Chondrocyte (in vitro differentiated cells): ENCODE measurements at regions not wholly inside any gene's neighbourhood (a gene's known extent, or its start where the extent isn't known, plus 50 kb on each side); places are given as distances from the start of the nearest gene placed in this dataset.

Experiments
- DNase-seq: peaks from one replicate; pipeline ENCODE4 v3.0.0; 2021; ENCODE audit warnings: mixed read lengths, low spot score
- H3K27ac Mint-ChIP-seq: one replicate; pipeline ENCODE4 v1.8.0; 2021; ENCODE audit warnings: mild to moderate bottlenecking, moderate library complexity, mixed read lengths; ENCODE audit not compliant: unreplicated experiment
- H3K27me3 Mint-ChIP-seq: 2 replicates; pipeline ENCODE4 v1.8.0; 2021; ENCODE audit warnings: low read depth, mixed read lengths
- H3K36me3 Mint-ChIP-seq: 2 replicates; pipeline ENCODE4 v1.8.0; 2021; ENCODE audit warnings: low read depth, mixed read lengths
- H3K4me1 Mint-ChIP-seq: 2 replicates; pipeline ENCODE4 v1.8.0; 2021; ENCODE audit warnings: low read depth, mild to moderate bottlenecking, mixed read lengths
- H3K4me3 Mint-ChIP-seq: one replicate; pipeline ENCODE4 v1.8.0; 2021; ENCODE audit warnings: mild to moderate bottlenecking, moderate library complexity, mixed read lengths; ENCODE audit not compliant: unreplicated experiment
- H3K9me3 Mint-ChIP-seq: 2 replicates; pipeline ENCODE4 v1.8.0; 2021; ENCODE audit warnings: low read depth, mixed read lengths
- TF ChIP-seq, protein P1 (sequence below): fragments of 200-600 bp; sonication (generic); IDR thresholded peaks from 2 replicates; pipeline ENCODE4 v1.5.0; 2021; ENCODE audit warnings: antibody characterized with exemption, mild to moderate bottlenecking, moderate library complexity

DNA sequence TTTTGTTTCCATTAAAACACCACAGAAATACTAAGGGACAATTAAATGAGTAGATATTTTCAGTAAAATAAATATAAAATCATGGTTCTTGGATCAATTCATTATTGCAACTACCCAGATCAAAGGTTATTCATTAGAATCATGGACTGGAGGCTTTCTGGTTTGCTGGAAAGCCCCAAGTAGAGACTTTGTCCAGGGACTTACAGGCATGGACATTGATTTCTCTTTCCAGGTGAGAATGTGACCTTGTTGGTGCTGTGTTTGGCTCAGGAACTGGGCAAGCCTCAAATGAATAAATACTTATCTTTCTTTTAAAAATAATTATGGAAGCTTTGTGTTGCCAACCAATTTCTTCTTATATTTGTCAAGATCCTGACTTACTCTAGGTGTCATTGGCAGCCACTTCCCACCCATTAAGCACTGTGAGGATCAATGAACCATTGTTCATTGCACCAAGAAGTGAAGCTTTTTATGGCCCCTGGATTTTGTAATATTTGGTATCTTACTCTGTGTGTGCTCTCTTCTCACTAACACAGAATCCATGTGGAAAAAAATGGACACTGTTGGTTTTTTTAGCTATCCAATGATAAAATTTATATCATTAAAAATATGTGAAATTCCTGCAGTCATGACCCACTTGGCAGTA is 205.8 kb upstream of the NRXN1 start:
- Mint-ChIP-seq H3K27ac (no peak overlapping the region), H3K9me3 (peaks cover 2% of the 10 kb centered on the region), H3K4me1 (no peaks in the 10 kb centered on the region), H3K27me3 (no peaks in the 10 kb centered on the region), H3K4me3 (no peak overlapping the region), H3K36me3 (no peaks in the 10 kb centered on the region)
- TF ChIP-seq, protein P1, sequence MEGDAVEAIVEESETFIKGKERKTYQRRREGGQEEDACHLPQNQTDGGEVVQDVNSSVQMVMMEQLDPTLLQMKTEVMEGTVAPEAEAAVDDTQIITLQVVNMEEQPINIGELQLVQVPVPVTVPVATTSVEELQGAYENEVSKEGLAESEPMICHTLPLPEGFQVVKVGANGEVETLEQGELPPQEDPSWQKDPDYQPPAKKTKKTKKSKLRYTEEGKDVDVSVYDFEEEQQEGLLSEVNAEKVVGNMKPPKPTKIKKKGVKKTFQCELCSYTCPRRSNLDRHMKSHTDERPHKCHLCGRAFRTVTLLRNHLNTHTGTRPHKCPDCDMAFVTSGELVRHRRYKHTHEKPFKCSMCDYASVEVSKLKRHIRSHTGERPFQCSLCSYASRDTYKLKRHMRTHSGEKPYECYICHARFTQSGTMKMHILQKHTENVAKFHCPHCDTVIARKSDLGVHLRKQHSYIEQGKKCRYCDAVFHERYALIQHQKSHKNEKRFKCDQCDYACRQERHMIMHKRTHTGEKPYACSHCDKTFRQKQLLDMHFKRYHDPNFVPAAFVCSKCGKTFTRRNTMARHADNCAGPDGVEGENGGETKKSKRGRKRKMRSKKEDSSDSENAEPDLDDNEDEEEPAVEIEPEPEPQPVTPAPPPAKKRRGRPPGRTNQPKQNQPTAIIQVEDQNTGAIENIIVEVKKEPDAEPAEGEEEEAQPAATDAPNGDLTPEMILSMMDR = no peak
- no peak for DNase-seq

DNA sequence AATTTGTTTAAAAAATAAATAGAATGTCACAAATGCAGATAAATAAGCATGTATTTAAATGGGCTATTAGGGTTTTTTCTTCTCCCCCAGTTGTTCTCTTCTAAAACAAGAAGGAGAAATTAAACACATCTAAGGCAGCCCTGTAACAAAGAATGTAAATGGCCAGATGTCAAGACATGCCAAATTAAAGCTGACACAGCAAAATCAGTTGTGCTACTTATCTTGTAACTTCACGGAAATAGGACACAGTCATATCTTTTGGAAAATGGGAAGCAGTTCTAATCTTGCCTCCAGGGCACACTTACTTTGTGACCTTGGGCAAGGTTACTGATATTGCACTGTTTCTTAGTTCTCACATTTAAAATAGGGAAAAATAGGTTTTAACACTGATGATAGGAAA is 200.1 kb upstream of the NRXN1 start:
- no peak for DNase-seq
- Mint-ChIP-seq H3K27ac (no peak overlapping the region), H3K4me1 (no peaks in the 10 kb centered on the region), H3K9me3 (peaks cover 14% of the 10 kb centered on the region), H3K4me3 (no peak overlapping the region), H3K27me3 (no peaks in the 10 kb centered on the region), H3K36me3 (no peaks in the 10 kb centered on the region)
- TF ChIP-seq, protein P1 = no peak

GRCh38 chr2:51231071-51231470 is 199.1 kb upstream of the NRXN1 start:
- Mint-ChIP-seq H3K27me3 (no peaks in the 10 kb centered on the region), H3K36me3 (no peaks in the 10 kb centered on the region), H3K4me1 (no peaks in the 10 kb centered on the region), H3K4me3 (no peak overlapping the region), H3K9me3 (peaks cover 14% of the 10 kb centered on the region), H3K27ac (no peak overlapping the region)
- DNase-seq = no peak
- TF ChIP-seq, protein P1 = no peak

GRCh38 chr2:51225377-51225776 is 193.4 kb upstream of the NRXN1 start:
- Mint-ChIP-seq H3K4me3 (no peak overlapping the region), H3K4me1 (no peaks in the 10 kb centered on the region), H3K27ac (no peak overlapping the region), H3K9me3 (peaks cover 17% of the 10 kb centered on the region), H3K27me3 (no peaks in the 10 kb centered on the region), H3K36me3 (no peaks in the 10 kb centered on the region)
- no peak for DNase-seq
- TF ChIP-seq, protein P1 = no peak

DNA sequence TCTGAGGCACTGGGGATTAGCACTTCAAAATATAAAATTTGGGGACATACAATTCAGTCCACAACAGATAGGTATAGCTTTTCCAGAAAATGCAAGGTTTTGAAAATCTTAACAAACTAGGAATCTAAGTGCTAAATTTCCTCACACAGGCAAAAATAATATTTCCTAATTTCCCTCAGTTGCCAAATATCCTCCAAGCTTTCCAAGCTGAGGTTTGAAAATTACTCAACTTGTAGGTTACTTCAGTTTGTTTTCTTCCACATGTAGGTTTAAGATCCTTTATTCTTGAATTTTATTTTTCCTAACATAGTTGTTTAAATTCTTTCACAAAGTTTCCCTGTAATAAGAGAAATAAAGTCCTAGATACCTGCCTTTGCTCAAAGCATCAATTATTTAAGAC is 192.9 kb upstream of the NRXN1 start:
- H3K27ac Mint-ChIP-seq = no peak overlapping the region
- peaks cover 17% of the 10 kb centered on the region for H3K9me3 Mint-ChIP-seq
- H3K27me3 Mint-ChIP-seq = no peaks in the 10 kb centered on the region

More for the DNA sequence above, 192.9 kb upstream of the NRXN1 start:
- H3K36me3 Mint-ChIP-seq = no peaks in the 10 kb centered on the region
- no peaks in the 10 kb centered on the region for H3K4me1 Mint-ChIP-seq
- TF ChIP-seq, protein P1 = no peak
- H3K4me3 Mint-ChIP-seq = no peak overlapping the region
- no peak for DNase-seq
